WTC11 (cell line): ENCODE measurements at regions not wholly inside any gene's neighbourhood (a gene's known extent, or its start where the extent isn't known, plus 50 kb on each side); places are given as distances from the start of the nearest gene placed in this dataset.

Experiments used
- CBFB ChIP-seq: sonication (generic); formaldehyde crosslinking; IDR thresholded peaks from 2 replicates; pipeline ENCODE4 v1.8.1; 2022; ENCODE audit warnings: mild to moderate bottlenecking, low read depth, missing genetic modification reagents
- ELF4 ChIP-seq: sonication (generic); formaldehyde crosslinking; IDR thresholded peaks from 2 replicates; pipeline ENCODE4 v1.8.1; 2022; ENCODE audit warnings: low read depth, mild to moderate bottlenecking, moderate library complexity, missing genetic modification reagents
- FOXK1 ChIP-seq: sonication (generic); formaldehyde crosslinking; IDR thresholded peaks from 2 replicates; pipeline ENCODE4 v1.8.0; 2022; ENCODE audit warnings: mild to moderate bottlenecking, moderate library complexity, missing genetic modification reagents
- IRF2 ChIP-seq: sonication (generic); formaldehyde crosslinking; IDR thresholded peaks from 2 replicates; pipeline ENCODE4 v1.8.0; 2022; ENCODE audit warnings: low read depth, missing genetic modification reagents, borderline replicate concordance
- TEAD4 ChIP-seq: sonication (generic); formaldehyde crosslinking; IDR thresholded peaks from 2 replicates; pipeline ENCODE4 v1.8.0; 2022; ENCODE audit warnings: mild to moderate bottlenecking, missing genetic modification reagents
- USF1 ChIP-seq: sonication (generic); formaldehyde crosslinking; IDR thresholded peaks from 2 replicates; pipeline ENCODE4 v1.8.0; 2022; ENCODE audit warnings: mild to moderate bottlenecking, missing genetic modification reagents
- USF2 ChIP-seq: sonication (generic); formaldehyde crosslinking; IDR thresholded peaks from 2 replicates; pipeline ENCODE4 v1.8.1; 2023; ENCODE audit warnings: mild to moderate bottlenecking, missing genetic modification reagents, moderate library complexity
- ZNF232 ChIP-seq: sonication (generic); formaldehyde crosslinking; IDR thresholded peaks from 2 replicates; pipeline ENCODE4 v1.8.0; 2022; ENCODE audit warnings: mild to moderate bottlenecking, missing genetic modification reagents
- ZNF263 ChIP-seq: sonication (generic); formaldehyde crosslinking; IDR thresholded peaks from 2 replicates; pipeline ENCODE4 v1.8.1; 2022; ENCODE audit warnings: low read depth, mild to moderate bottlenecking, moderate library complexity, missing genetic modification reagents
- TF ChIP-seq, protein P1 (sequence below): sonication (generic); formaldehyde crosslinking; IDR thresholded peaks from 2 replicates; pipeline ENCODE4 v1.8.0; 2022; ENCODE audit warnings: missing genetic modification reagents
- TF ChIP-seq, protein P2 (sequence below): fragments of 200-600 bp; IDR thresholded peaks from 2 replicates; pipeline ENCODE4 v1.8.0; 2022; ENCODE audit warnings: antibody characterized with exemption

- no peak for TF ChIP-seq USF2 (CRISPR knock-in tag)
- TF ChIP-seq ZNF232, result no peak
- TF ChIP-seq, protein P1, sequence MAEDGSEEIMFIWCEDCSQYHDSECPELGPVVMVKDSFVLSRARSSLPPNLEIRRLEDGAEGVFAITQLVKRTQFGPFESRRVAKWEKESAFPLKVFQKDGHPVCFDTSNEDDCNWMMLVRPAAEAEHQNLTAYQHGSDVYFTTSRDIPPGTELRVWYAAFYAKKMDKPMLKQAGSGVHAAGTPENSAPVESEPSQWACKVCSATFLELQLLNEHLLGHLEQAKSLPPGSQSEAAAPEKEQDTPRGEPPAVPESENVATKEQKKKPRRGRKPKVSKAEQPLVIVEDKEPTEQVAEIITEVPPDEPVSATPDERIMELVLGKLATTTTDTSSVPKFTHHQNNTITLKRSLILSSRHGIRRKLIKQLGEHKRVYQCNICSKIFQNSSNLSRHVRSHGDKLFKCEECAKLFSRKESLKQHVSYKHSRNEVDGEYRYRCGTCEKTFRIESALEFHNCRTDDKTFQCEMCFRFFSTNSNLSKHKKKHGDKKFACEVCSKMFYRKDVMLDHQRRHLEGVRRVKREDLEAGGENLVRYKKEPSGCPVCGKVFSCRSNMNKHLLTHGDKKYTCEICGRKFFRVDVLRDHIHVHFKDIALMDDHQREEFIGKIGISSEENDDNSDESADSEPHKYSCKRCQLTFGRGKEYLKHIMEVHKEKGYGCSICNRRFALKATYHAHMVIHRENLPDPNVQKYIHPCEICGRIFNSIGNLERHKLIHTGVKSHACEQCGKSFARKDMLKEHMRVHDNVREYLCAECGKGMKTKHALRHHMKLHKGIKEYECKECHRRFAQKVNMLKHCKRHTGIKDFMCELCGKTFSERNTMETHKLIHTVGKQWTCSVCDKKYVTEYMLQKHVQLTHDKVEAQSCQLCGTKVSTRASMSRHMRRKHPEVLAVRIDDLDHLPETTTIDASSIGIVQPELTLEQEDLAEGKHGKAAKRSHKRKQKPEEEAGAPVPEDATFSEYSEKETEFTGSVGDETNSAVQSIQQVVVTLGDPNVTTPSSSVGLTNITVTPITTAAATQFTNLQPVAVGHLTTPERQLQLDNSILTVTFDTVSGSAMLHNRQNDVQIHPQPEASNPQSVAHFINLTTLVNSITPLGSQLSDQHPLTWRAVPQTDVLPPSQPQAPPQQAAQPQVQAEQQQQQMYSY (CRISPR knock-in tag), result no peak
- TF ChIP-seq ELF4, result no peak
- TF ChIP-seq, protein P2, sequence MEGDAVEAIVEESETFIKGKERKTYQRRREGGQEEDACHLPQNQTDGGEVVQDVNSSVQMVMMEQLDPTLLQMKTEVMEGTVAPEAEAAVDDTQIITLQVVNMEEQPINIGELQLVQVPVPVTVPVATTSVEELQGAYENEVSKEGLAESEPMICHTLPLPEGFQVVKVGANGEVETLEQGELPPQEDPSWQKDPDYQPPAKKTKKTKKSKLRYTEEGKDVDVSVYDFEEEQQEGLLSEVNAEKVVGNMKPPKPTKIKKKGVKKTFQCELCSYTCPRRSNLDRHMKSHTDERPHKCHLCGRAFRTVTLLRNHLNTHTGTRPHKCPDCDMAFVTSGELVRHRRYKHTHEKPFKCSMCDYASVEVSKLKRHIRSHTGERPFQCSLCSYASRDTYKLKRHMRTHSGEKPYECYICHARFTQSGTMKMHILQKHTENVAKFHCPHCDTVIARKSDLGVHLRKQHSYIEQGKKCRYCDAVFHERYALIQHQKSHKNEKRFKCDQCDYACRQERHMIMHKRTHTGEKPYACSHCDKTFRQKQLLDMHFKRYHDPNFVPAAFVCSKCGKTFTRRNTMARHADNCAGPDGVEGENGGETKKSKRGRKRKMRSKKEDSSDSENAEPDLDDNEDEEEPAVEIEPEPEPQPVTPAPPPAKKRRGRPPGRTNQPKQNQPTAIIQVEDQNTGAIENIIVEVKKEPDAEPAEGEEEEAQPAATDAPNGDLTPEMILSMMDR, result no peak
- TF ChIP-seq IRF2, result no peak
- TF ChIP-seq CBFB (CRISPR knock-in tag), result no peak
- no peak for TF ChIP-seq ZNF263 (CRISPR knock-in tag)
- TF ChIP-seq USF1 (CRISPR knock-in tag), result no peak
- no peak for TF ChIP-seq TEAD4 (CRISPR knock-in tag)
- no peak for TF ChIP-seq FOXK1
Measured at GRCh38 chr10:53166325-53166724, 393.7 kb upstream of the MBL2 start.
